ENCODE measurements at regions not wholly inside any gene's neighbourhood (a gene's known extent, or its start where the extent isn't known, plus 50 kb on each side); places are given as distances from the start of the nearest gene placed in this dataset.

DNA sequence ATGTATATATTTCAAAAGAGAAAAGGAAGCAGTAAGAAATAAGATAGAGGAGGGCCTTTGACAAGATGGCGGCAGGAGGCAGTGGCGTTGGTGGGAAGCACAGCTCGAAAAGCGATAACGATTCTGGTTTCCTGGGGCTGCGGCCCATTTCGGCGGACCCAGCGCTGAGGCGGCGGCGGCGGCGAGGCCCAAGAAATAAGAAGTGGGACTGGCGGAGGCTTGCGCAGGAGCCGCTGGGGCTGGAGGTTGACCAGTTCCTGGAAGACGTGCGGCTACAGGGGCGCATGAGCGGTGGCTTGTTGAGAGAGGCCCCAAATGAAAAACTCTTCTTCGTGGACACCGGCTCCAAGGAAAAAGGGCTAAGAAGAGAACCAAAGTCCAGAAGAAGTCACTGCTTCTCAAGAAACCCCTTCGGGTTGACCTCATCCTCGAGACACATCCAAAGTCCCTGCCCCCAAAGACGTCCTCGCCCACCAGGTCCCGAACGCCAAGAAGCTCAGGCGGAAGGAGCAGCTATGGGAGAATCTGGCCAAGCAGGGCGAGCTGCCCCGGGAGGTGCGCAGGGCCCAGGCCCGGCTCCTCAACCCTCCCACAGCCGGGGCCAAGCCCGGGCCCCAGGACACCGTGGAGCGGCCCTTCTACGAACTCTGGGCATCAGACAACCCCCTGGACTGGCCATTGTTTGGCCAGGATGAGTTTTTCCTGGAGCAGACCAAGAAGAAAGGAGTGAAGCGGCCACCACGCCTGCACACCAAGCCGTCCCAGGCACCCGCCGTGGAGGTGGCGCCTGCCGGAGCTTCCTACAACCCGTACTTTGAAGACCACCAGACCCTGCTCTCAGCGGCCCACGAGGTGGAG lies 624.3 kb downstream of the MCTP2 start:
- Histone ChIP-seq H3K9me3 (replicated peaks) (peaks cover 13% of the 10 kb centered on the region), H3K4me3 (no peak overlapping the region), H3K27ac (replicated peaks) (no peak overlapping the region), H3K27me3 (ENCODE audit: low read depth) (no peaks in the 10 kb centered on the region), H3K4me1 (no peaks in the 10 kb centered on the region), H3K36me3 (no peaks in the 10 kb centered on the region)
- intact Hi-C loops (cut with micrococcal nuclease): no loop called here
- no peak for DNase-seq
- TF ChIP-seq, protein P1, sequence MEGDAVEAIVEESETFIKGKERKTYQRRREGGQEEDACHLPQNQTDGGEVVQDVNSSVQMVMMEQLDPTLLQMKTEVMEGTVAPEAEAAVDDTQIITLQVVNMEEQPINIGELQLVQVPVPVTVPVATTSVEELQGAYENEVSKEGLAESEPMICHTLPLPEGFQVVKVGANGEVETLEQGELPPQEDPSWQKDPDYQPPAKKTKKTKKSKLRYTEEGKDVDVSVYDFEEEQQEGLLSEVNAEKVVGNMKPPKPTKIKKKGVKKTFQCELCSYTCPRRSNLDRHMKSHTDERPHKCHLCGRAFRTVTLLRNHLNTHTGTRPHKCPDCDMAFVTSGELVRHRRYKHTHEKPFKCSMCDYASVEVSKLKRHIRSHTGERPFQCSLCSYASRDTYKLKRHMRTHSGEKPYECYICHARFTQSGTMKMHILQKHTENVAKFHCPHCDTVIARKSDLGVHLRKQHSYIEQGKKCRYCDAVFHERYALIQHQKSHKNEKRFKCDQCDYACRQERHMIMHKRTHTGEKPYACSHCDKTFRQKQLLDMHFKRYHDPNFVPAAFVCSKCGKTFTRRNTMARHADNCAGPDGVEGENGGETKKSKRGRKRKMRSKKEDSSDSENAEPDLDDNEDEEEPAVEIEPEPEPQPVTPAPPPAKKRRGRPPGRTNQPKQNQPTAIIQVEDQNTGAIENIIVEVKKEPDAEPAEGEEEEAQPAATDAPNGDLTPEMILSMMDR (IDR thresholded peaks at IDR 0.05; ENCODE audit: borderline replicate concordance): no peak

DNA sequence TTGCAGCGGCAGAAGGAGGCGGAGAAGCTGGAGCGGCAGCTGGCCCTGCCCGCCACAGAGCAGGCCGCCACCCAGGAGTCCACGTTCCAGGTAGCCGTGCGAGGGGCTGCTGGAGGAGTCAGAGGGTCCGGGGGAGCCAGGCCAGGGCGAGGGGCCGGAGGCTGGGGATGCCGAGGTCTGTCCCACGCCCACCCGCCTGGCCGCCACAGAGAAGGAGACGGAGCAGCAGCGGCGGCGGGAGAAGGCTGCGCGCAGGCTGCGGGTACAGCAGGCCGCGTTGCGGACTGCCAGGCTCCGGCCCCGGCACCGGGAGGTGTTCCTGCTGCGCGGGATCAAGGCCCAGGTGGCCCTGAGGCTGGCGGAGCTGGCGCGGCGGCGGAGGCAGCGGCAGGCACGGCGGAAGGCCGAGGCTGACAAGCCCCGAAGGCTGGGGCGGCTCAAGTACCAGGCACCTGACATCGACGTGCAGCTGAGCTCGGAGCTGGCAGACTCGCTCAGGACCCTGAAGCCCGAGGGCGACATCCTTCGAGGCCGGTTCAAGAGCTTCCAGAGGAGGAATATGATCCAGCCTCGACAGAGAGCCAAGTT lies 625.0 kb downstream of the MCTP2 start:
- H3K4me3 ChIP-seq: no peak overlapping the region
- no peaks in the 10 kb centered on the region for H3K27me3 ChIP-seq (ENCODE audit: low read depth)
- intact Hi-C loops (cut with micrococcal nuclease): no loop called here
- H3K9me3 ChIP-seq (replicated peaks): peaks cover 14% of the 10 kb centered on the region
- TF ChIP-seq, protein P1 (IDR thresholded peaks at IDR 0.05; ENCODE audit: borderline replicate concordance): no peak
- no peaks in the 10 kb centered on the region for H3K36me3 ChIP-seq
- no peak overlapping the region for H3K27ac ChIP-seq (replicated peaks)
- no peak for DNase-seq
- H3K4me1 ChIP-seq: no peaks in the 10 kb centered on the region

DNA sequence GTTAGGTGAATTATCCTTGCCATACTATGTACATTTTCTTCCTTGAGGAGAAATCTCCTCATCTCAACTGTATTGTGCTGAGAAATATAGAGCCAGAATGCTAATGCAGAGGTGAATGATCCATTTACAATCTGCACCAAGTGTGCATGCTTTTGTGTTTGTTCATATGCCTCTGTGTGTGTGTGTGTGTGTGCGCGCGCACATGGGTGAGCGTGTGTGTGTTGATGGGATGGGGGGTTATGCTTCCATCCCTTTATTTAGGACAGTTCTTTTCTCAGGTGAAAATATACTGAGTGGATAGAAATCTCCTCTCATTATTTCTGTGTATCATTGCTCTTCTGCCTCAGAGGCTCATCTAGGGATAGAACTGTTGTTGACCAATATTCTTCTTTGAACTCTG lies 626.1 kb downstream of the MCTP2 start:
- H3K36me3 ChIP-seq: no peaks in the 10 kb centered on the region
- intact Hi-C loops (cut with micrococcal nuclease): no loop called here
- DNase-seq: no peak
- peaks cover 15% of the 10 kb centered on the region for H3K9me3 ChIP-seq (replicated peaks)
- TF ChIP-seq, protein P1 (IDR thresholded peaks at IDR 0.05; ENCODE audit: borderline replicate concordance): no peak
- no peaks in the 10 kb centered on the region for H3K27me3 ChIP-seq (ENCODE audit: low read depth)
- H3K4me1 ChIP-seq: no peaks in the 10 kb centered on the region
- H3K27ac ChIP-seq (replicated peaks): no peak overlapping the region
- no peak overlapping the region for H3K4me3 ChIP-seq

DNA sequence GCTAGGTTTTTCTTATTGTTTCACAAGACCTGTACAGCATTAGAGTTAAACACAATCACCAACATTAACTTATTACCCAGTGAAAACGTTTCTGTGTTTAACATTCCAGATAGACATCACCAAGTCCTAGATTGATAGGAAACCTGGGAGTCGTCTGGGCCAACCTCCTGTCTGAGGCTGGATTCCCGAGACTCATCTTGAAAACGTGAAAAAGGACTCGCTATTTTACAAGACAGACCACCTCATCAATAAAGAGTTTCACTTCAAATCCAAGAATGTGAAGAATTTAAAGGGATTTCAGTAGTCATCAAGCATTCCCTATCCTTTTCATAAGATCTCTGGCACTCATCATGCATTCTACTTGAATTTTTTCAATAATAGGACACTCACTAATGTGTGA lies 626.6 kb downstream of the MCTP2 start:
- no peak for DNase-seq
- H3K4me1 ChIP-seq: no peaks in the 10 kb centered on the region
- H3K27me3 ChIP-seq (ENCODE audit: low read depth): no peaks in the 10 kb centered on the region
- intact Hi-C loops (cut with micrococcal nuclease): no loop called here
- H3K4me3 ChIP-seq: no peak overlapping the region
- H3K27ac ChIP-seq (replicated peaks): no peak overlapping the region
- TF ChIP-seq, protein P1 (IDR thresholded peaks at IDR 0.05; ENCODE audit: borderline replicate concordance): no peak
- H3K36me3 ChIP-seq: no peaks in the 10 kb centered on the region
- H3K9me3 ChIP-seq (replicated peaks): peaks cover 17% of the 10 kb centered on the region

DNA sequence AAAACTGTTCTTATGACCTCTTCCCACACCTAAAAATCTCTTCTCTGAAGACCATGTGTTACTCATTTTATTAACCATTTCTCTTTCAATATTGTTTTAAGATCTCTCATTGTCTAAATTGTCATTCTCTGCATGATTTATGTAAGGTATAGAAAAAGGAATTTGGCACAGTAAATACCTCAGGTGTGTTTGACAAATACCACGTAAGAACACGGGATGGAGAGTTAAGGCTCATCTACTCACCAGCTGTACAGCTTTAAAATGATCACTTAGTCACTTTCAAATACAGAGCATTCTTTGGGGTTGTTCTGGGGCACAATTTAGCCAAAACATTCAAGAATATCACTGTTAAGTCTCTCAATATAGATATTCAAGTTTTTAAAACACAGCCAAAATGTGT lies 627.1 kb downstream of the MCTP2 start:
- no peaks in the 10 kb centered on the region for H3K4me1 ChIP-seq
- TF ChIP-seq, protein P1 (IDR thresholded peaks at IDR 0.05; ENCODE audit: borderline replicate concordance): no peak
- H3K27ac ChIP-seq (replicated peaks): no peak overlapping the region
- no peak overlapping the region for H3K4me3 ChIP-seq
- peaks cover 21% of the 10 kb centered on the region for H3K9me3 ChIP-seq (replicated peaks)
- no peak for DNase-seq
- intact Hi-C loops (cut with micrococcal nuclease): no loop called here
- no peaks in the 10 kb centered on the region for H3K27me3 ChIP-seq (ENCODE audit: low read depth)
- no peaks in the 10 kb centered on the region for H3K36me3 ChIP-seq

All from left ventricle myocardium inferior (tissue), 1 donor.